ENCODE measurements at regions not wholly inside any gene's neighbourhood (a gene's known extent, or its start where the extent isn't known, plus 50 kb on each side); places are given as distances from the start of the nearest gene placed in this dataset.

GRCh38 chr14:53541411-53541810 lies 388.3 kb upstream of the DDHD1 start (continued):
- TF ChIP-seq, protein P1, sequence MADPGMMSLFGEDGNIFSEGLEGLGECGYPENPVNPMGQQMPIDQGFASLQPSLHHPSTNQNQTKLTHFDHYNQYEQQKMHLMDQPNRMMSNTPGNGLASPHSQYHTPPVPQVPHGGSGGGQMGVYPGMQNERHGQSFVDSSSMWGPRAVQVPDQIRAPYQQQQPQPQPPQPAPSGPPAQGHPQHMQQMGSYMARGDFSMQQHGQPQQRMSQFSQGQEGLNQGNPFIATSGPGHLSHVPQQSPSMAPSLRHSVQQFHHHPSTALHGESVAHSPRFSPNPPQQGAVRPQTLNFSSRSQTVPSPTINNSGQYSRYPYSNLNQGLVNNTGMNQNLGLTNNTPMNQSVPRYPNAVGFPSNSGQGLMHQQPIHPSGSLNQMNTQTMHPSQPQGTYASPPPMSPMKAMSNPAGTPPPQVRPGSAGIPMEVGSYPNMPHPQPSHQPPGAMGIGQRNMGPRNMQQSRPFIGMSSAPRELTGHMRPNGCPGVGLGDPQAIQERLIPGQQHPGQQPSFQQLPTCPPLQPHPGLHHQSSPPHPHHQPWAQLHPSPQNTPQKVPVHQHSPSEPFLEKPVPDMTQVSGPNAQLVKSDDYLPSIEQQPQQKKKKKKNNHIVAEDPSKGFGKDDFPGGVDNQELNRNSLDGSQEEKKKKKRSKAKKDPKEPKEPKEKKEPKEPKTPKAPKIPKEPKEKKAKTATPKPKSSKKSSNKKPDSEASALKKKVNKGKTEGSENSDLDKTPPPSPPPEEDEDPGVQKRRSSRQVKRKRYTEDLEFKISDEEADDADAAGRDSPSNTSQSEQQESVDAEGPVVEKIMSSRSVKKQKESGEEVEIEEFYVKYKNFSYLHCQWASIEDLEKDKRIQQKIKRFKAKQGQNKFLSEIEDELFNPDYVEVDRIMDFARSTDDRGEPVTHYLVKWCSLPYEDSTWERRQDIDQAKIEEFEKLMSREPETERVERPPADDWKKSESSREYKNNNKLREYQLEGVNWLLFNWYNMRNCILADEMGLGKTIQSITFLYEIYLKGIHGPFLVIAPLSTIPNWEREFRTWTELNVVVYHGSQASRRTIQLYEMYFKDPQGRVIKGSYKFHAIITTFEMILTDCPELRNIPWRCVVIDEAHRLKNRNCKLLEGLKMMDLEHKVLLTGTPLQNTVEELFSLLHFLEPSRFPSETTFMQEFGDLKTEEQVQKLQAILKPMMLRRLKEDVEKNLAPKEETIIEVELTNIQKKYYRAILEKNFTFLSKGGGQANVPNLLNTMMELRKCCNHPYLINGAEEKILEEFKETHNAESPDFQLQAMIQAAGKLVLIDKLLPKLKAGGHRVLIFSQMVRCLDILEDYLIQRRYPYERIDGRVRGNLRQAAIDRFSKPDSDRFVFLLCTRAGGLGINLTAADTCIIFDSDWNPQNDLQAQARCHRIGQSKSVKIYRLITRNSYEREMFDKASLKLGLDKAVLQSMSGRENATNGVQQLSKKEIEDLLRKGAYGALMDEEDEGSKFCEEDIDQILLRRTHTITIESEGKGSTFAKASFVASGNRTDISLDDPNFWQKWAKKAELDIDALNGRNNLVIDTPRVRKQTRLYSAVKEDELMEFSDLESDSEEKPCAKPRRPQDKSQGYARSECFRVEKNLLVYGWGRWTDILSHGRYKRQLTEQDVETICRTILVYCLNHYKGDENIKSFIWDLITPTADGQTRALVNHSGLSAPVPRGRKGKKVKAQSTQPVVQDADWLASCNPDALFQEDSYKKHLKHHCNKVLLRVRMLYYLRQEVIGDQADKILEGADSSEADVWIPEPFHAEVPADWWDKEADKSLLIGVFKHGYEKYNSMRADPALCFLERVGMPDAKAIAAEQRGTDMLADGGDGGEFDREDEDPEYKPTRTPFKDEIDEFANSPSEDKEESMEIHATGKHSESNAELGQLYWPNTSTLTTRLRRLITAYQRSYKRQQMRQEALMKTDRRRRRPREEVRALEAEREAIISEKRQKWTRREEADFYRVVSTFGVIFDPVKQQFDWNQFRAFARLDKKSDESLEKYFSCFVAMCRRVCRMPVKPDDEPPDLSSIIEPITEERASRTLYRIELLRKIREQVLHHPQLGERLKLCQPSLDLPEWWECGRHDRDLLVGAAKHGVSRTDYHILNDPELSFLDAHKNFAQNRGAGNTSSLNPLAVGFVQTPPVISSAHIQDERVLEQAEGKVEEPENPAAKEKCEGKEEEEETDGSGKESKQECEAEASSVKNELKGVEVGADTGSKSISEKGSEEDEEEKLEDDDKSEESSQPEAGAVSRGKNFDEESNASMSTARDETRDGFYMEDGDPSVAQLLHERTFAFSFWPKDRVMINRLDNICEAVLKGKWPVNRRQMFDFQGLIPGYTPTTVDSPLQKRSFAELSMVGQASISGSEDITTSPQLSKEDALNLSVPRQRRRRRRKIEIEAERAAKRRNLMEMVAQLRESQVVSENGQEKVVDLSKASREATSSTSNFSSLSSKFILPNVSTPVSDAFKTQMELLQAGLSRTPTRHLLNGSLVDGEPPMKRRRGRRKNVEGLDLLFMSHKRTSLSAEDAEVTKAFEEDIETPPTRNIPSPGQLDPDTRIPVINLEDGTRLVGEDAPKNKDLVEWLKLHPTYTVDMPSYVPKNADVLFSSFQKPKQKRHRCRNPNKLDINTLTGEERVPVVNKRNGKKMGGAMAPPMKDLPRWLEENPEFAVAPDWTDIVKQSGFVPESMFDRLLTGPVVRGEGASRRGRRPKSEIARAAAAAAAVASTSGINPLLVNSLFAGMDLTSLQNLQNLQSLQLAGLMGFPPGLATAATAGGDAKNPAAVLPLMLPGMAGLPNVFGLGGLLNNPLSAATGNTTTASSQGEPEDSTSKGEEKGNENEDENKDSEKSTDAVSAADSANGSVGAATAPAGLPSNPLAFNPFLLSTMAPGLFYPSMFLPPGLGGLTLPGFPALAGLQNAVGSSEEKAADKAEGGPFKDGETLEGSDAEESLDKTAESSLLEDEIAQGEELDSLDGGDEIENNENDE (IDR thresholded peaks at IDR 0.05; ENCODE audit: insufficient replicate concordance, low read length): no peak
- TF ChIP-seq POU5F1 (IDR thresholded peaks at IDR 0.05; ENCODE audit: low read depth, low read length) (no peak), RFX5 (IDR thresholded peaks at IDR 0.05; ENCODE audit: borderline replicate concordance, low read depth, low read length) (no peak), BACH1 (IDR thresholded peaks at IDR 0.05; ENCODE audit: low read length) (no peak), GTF2F1 (IDR thresholded peaks at IDR 0.05; ENCODE audit: borderline replicate concordance, low read depth, low read length) (no peak), KDM5A (IDR thresholded peaks at IDR 0.05; ENCODE audit: low read length) (no peak), PHF8 (conservative IDR thresholded peaks at IDR 0.05; ENCODE audit: low read depth, low read length) (no peak), FOSL1 (IDR thresholded peaks at IDR 0.05; ENCODE audit: insufficient read depth, low read depth, low read length) (no peak), SP2 (IDR thresholded peaks at IDR 0.05; ENCODE audit: low read length) (no peak), TEAD4 (IDR thresholded peaks at IDR 0.05; ENCODE audit: low read depth, low read length) (no peak), TAF7 (optimal IDR thresholded peaks at IDR 0.05; ENCODE audit: borderline replicate concordance, low read depth, low read length) (no peak)

All from H1 (cell line).